GM18502 (cell line): ENCODE measurements at regions not wholly inside any gene's neighbourhood (a gene's known extent, or its start where the extent isn't known, plus 50 kb on each side); places are given as distances from the start of the nearest gene placed in this dataset.
"Not testable (repeated sequence)": the region's sequence is repeated elsewhere in the genome, so short reads cannot be mapped to it uniquely, and the experiment has no call there.

Experiments
- ATAC-seq: cut with Tn5 transposase; IDR thresholded peaks from one replicate; pipeline ENCODE4 v1.9.1; 2021; ENCODE audit warnings: mild to moderate bottlenecking; ENCODE audit not compliant: unreplicated experiment, poor library complexity

DNA sequence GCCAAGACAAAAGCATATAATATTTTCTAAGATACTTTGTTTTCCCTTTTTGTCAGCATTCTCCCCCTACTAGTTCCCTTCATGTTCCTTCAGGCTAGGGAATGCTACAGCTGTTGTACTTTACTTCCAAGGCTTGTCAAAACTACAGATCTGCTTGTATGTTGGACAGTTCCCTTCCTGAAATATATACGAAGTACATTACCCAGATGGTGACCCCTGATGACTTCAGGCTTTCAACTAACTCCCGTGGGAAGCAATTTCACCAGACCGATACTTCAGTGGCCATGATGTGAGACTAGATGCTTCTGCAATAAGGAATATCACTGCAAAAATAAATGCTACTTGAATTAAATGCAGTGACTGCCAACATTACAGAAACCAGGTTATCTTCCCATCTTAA, 332.8 kb downstream of the SH2D1A start:
- ATAC-seq = no peak

DNA sequence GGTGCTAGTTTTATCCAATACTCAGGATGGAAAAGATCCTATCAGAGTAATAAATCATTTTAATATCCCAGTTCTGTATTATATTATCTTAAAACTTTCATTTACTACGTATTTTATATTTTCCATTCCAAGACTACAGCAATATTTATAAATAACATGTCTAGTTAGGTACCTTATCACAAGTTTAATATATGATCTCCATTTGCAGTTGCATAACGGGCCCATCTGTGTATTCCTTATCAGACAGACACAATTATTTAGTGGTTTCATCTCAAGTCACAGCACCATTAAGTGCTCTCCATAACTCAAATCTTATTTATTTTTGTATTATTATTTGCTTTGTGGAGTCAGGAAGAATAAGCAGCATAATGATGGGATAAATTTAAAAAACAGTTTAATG, 333.9 kb downstream of the SH2D1A start:
- ATAC-seq = no peak

DNA sequence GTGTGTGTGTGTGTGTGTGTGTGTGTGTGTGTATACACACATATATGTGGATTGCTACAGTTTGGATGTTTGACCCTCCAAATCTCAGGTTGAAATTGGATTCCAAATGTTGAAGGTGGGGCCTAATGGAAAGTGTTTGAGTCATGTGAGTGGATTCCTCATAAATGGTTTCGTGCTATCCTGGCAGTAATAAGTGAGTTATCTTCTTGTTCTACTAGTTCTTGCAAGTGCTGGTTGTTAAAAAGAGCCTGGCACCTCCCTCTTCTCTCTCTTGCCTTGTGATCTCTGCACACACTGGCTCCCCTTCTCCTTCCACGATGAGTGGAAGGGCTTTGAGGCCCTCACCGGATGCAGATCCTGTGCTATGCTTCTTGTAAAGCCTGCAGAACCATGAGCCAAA, 344.1 kb downstream of the SH2D1A start:
- ATAC-seq = no peak

DNA sequence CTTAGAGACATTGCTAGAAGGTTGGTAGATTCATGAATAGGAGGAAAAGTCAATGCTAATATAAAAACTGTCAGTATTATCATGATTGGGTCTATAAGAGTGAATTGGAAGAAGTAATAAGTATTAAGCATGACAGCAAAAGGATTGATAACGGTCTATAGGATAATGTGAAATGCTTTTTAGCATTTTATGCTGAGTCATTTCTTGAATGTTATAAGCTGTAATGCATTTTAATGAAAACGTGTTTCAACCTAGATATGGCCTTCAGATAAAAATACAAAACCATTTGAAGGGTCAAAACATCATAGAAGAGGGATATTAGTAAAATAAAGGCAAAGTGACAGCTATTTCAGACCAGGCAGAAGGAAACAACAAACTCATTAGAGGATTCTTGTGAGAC, 353.5 kb downstream of the SH2D1A start:
- ATAC-seq = no peak

DNA sequence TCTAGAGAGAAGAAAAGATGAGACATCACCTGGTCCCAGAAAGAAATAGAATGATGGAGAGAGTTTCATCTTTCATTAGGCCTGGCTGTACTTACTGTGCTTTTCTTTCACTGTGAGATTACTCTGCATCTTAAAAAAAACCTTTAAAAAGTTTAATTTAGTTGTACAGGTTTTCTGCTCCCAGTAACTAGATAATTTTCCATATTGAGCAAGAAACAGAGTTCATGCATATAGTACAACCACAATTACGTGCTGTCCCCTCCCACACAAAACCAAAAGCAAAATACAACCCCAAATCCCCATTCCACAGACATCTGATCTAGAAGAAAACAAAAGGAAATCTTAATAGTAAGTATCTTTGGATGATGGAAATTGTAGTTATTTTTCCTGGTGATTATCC, 371.2 kb downstream of the SH2D1A start:
- ATAC-seq = no peak

DNA sequence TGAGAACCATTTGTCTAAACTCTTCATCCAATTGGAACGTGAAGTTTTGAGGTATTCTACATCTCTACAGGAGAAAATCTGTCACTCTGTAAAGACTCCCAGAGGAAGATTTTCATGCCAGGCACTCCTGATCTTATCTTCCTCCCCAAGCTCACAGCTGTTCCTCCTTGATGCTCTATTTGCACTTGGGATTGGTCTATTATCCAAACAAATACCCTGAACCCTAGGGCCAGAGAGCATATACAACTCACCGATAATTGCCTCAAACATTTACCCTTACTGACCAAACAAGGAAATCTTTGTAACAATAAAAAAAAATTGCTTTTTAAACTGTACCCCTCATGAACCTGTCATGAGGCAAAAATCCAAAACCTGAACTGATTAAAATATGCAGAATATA, 372.7 kb downstream of the SH2D1A start:
- no peak for ATAC-seq

DNA sequence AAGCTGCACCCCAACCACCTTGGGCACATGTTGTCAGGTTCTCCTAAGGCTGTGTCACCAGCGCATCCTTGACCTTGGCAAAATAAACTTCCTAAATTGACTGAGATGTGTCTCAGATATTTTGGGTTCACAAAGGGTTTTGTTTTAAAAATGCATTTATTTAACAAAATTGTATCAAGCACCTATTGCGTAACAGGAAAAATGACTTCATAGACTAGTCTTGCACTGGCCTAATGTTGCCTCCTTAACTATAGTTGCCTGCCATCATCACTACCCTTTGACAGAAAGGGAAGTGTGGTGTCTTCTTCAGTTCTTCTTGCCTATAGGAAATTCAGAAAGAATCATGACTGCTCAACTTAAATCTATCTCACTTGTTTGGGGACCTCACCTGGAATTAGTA, 374.2 kb downstream of the SH2D1A start:
- no peak for ATAC-seq

DNA sequence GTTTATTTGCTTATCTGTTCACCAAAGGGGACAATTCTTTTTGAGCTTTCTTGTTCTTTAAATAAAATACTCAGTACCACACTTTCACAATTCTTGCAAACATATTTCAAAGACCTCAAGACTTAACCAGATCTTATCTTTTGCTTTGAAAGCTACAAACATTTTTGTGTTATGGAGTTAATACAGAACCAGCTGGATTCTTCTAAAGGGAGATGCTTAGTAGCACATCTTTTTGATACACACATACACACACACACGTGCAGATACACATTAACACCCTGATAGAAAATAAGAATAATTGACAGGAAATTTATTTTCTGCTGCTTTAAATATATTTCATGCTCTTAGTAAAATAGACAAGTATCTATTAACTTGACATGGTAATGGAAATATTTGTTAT, 379.1 kb downstream of the SH2D1A start:
- ATAC-seq = no peak

DNA sequence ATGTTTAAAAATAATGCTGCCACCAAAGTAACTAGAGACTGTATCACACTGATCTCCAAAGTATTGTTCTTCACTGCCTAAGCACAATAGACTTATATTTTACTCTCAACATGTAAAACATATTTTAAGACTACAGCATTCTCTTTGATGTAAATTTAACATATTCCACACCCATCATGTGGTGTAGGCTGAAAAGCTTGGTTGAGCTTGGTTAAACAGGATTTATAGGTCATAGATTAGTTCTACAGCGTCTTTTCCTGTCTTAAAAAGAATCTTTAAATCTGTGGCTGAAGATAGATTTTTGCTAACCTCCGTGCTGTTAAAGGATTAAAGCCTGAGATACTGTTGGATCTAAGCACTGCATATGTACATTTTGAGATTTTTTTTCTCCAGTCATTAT, 379.9 kb downstream of the SH2D1A start:
- no peak for ATAC-seq

DNA sequence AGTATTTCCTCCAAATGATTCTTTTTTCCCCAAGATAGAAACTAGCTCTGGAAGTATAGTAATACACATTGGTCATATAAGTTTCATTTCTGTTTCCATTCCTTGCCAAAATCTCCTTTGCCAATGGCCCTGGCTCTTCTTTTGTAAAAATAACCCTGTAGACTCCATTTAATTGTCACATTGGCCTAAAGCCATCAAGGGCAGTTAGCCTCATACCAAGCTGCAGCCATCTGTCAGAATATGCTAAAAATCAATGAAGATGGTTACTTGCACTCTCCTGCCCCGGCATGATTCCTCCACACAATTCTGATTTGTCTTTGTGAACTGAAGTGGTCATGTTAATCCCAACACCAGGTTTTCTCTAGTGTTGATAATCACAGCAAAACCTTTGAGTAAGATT, 380.5 kb downstream of the SH2D1A start:
- no peak for ATAC-seq

DNA sequence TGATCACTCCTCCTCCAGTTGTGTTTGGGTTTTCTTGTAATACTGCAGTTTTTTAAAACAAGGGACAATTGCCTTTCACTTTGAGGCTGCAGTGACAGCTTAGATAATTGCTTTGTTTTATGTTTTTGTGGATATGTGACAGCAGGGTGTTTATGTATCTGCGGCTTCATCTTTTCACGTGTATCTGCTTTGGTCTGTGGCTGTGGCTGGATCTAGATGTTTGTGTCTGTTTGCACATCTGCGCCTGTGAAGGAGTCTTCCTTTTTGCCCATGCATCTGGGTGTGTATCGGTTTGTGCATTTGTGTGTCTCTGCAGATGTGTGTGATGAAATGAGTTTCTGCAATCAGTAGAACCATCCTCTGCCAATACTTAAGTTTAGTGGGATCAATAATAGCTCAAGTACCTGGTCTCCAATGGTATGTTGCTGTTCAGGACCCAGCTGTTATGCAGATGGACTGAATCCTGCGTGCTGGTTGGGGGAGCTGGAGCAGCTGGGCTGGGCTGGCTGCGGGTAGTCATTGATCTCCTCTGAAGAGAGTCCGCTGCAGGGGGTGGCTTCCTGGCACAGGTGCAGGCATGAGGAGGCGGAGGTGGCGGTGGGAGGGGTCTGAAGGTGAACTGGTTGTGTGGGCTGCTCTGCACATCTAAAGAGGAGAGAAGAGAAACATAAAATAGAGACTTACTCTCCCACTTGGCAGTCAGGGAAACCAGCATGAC, 390.3 kb downstream of the SH2D1A start:
- ATAC-seq = no peak

DNA sequence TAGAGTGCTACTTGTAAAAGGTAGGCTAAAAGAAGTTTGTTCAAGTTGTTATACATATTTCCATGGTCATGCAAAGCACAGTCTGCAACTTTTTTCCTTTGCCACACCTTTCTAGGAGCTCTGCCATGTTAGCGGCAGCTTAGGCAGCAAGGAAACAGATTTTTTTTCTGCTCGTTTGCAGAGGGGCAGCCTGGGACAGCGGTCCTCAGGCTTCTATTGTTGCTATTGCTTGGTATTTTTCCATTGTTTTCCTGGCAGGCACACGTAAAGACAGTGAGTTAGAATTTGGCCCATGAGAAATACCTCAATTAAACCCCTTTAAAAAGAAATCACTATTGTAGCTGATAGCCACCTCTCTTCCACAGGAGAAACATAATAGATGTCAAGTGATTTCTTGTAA, 391.4 kb downstream of the SH2D1A start:
- no peak for ATAC-seq

DNA sequence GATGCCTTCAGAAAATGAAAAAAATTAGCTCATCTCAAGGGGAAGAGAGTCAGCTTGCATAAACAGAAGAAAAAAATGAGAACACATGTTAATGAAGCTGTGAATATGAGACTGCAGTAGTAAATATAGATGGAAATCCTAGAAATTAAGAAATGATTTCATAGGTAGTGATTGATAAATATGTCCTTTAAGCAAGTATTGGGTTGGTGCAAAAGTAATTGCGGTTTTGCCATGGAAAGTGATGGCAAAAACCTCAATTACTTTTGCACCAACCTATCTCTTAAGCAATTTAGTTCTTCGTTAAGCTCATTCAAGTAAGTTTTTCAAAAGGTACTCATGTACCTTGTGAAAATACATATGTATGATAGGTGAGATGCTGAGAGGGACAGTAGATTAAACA, 400.9 kb downstream of the SH2D1A start:
- no peak for ATAC-seq

DNA sequence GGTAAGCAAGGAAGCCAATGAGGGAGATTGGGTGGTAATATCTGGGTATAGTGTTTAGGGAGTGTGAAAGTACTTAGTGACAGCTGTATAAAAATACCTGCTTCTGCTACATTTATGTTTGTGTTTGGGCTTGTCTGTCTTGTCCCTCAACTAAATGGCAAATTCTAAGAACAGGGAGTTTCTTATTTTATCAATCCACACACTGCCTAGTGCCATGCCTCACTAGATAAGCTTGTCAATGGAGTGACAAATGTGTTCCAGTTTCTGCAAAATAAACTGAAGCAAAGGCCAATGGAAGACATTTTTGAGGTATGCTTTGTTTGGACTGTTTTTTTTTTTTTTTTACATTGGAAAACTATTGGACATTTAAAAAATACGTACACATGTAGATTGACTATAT, 418.0 kb downstream of the SH2D1A start:
- ATAC-seq = no peak

DNA sequence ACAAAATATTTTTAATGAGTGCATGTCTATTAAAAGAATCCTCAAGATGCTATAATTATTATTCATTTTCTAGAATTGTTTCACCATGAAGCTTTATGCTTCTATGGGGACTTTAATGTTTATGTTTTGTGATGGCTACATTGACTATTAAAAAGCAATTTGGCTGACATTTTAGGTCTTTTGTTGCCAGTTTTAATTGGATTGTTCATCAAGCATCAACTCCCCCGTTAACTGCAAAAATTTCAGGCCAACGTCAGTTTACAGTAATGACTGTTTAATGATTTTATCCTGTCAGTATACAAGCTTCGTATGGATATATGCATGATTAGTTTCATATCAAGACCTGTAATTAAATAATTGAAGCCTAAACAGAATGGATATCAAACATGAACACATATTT, 422.8 kb downstream of the SH2D1A start:
- ATAC-seq = no peak

DNA sequence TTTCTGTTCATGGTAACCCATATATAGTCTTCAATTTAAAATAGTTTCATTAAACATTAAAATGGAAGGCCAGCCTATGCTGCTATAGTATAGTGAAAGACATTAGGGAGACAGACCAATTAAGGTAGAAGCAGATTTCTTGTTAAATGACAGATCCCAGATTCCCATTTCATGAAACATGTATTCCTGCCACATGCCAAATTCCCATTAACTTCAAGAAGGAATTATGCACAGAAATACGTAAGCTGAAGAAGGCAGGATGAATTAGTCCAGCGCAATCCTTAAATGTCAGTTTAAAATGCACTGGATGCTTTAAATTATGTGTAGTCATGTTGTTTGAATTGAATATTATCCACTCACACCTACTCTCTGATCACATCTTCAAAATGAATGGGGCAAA, 424.9 kb downstream of the SH2D1A start:
- ATAC-seq = no peak

DNA sequence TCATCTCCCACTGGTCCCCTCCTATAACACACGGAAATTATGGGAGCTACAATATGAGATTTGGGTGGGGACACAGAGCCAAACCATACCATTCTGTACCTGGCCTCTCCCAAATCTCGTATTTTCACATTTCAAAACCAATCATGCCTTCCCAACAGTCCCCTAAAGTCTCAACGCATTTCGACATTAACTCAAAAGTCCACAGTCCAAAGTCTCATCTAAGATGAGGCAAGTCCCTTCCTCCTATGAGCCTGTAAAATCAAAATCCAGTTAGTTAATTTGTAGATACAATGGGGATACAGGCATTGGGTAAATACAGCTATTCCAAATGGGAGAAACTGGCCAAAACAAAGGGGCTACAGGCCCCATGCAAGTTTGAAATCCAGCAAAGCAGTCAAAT, 441.9 kb downstream of the SH2D1A start:
- ATAC-seq = not testable (repeated sequence)

DNA sequence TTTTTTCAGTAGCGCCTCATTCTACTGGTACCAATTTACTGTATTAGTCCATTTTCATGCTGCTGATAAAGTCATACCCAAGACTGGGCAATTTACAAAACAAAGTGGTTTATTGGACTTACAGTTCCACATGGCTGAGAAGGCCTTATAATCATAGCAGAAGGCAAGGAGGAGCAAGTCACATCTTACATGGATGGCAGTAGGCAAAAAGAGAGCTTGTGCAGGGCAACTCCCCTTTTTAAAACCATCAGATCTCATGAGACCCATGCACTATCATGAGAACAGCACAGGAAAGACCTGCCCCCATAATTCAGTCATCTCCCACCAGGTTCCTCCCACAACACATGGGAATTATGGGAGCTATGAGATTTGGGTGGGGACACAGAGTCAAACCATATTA, 443.5 kb downstream of the SH2D1A start:
- not testable (repeated sequence) for ATAC-seq

DNA sequence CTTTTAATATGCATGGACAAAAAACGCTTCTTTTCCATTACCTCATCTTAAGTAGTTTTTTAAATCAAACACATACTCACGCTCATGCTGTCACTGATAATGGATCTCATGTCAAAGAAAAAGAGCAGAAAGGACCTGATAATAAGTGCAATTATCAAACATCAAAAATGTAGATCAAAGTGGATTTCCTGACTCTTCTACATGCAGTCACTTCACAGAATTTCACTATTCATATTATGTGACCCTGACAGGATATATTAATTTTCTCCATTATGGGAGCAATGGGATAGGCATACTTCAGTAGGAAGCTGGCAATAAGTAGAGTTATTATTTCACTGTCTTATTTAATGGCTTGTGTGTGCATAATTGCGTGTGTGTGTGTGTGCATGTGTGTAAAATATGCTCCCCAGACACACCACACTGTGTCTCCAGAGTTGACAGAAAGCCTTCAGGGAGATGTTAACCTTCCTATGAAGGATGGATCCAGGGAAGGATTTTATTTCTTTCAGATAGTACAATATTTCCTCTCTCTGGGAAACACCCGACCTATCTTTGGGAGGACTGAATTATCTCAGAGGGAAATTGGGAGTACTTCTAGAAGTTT, 445.2 kb downstream of the SH2D1A start:
- ATAC-seq = no peak

DNA sequence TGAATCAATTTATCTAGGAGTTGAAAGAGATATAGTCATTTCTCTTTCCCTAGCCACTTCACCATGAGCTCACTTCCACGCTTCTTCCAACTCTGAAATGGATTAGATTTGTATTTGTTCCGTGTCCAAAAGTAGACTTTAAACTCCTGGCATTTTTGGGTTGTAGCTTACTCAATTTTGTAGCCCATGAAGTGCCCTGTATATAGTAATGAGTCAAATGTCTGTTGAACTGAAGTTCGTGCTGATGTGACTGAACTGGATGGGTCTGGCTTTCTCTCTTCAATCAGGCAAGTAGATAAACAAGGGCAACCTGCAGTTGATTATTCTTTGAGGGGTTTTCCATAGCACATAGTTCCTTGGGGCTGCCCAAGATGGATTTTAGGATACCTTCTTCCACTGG, 450.6 kb downstream of the SH2D1A start:
- no peak for ATAC-seq

DNA sequence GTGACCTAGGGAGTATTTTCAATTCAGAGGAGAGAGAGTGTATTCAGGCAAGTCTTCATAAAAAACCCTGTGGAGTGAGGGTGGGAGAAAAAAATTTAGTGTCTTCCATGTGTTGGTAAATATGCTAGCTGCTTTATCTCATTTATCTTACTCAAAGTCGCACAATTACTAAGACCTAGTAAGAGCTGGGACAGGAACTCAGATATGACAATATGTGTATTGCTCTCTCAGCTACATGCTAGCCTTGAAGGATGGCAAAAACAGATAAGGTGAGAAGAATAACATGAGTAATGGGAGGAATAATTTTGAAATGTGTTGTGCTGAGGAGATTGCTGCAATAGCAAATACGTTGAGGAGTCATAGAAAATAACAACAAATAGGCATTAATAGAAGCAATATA, 458.6 kb downstream of the SH2D1A start:
- ATAC-seq = no peak

DNA sequence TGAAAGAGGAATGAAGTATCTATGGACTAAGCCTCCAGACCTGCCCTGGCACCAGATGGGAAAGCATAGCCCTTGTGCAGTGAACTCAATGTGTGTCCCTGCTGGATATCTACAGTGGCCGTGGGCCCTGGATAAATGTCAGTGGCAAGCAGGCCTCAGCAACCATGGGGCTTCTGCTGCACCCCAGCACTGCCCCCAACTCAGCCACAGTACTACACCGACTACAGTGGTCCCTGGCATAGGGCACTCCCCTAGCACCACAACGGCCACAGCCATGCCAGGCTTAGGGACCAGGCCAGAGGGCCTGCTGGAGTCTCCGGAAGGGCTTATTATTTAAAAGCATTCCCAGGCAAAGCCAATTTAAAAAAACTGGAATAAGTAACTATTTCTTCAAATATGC, 459.1 kb downstream of the SH2D1A start:
- no peak for ATAC-seq
